IPS DF 19.7 (cell line): ENCODE measurements at regions not wholly inside any gene's neighbourhood (a gene's known extent, or its start where the extent isn't known, plus 50 kb on each side); places are given as distances from the start of the nearest gene placed in this dataset.

Experiments used
- DNase-seq: peaks from one replicate; pipeline ENCODE4 v3.0.0-alpha.2; 2013; ENCODE audit warnings: low read depth, low spot score

GRCh38 chr21:17901458-17902079, 82.4 kb upstream of the C21orf91 start:
- DNase-seq, result no peak

GRCh38 chr21:17900990-17901385, 81.8 kb upstream of the C21orf91 start:
- no peak for DNase-seq

- DNase-seq, result no peak
Measured at GRCh38 chr21:17900281-17900989, 81.3 kb upstream of the C21orf91 start.

GRCh38 chr21:17889171-17889570, 70.0 kb upstream of the C21orf91 start:
- DNase-seq, result no peak

GRCh38 chr21:17869115-17869514, 50.0 kb upstream of the C21orf91 start:
- no peak for DNase-seq
